ENCODE measurements at regions not wholly inside any gene's neighbourhood (a gene's known extent, or its start where the extent isn't known, plus 50 kb on each side); places are given as distances from the start of the nearest gene placed in this dataset.

GRCh38 chr11:134716582-134716981 is 304.5 kb upstream of the B3GAT1 start:
- no peak for FAIRE-seq
- no peak for DNase-seq (ENCODE audit: insufficient read length, low spot score)

GRCh38 chr11:134714021-134714656 is 302.1 kb upstream of the B3GAT1 start:
- FAIRE-seq (no peak), DNase-seq (ENCODE audit: insufficient read length, low spot score) (no peak)

- FAIRE-seq = no peak
- no peak for DNase-seq (ENCODE audit: insufficient read length, low spot score)
Measured at GRCh38 chr11:134712228-134713145, 300.4 kb upstream of the B3GAT1 start.

- FAIRE-seq (no peak), DNase-seq (ENCODE audit: insufficient read length, low spot score) (no peak)
Measured at GRCh38 chr11:134711588-134711987, 299.5 kb upstream of the B3GAT1 start.

GRCh38 chr11:134710861-134711407 is 298.9 kb upstream of the B3GAT1 start:
- FAIRE-seq (no peak), DNase-seq (ENCODE audit: insufficient read length, low spot score) (no peak)

GRCh38 chr11:134705858-134706257 is 293.8 kb upstream of the B3GAT1 start:
- FAIRE-seq = no peak
- no peak for DNase-seq (ENCODE audit: insufficient read length, low spot score)

- no peak for DNase-seq (ENCODE audit: insufficient read length, low spot score)
- FAIRE-seq = no peak
Measured at GRCh38 chr11:134702827-134703226, 290.8 kb upstream of the B3GAT1 start.

GRCh38 chr11:134701564-134702165 is 289.6 kb upstream of the B3GAT1 start:
- no peak for DNase-seq (ENCODE audit: insufficient read length, low spot score)
- FAIRE-seq = no peak

- DNase-seq (ENCODE audit: insufficient read length, low spot score) (no peak), FAIRE-seq (no peak)
Measured at GRCh38 chr11:134700101-134700640, 288.1 kb upstream of the B3GAT1 start.

- DNase-seq (ENCODE audit: insufficient read length, low spot score) = no peak
Measured at GRCh38 chr11:134696455-134696854, 284.4 kb upstream of the B3GAT1 start.

GRCh38 chr11:134691985-134692384 is 279.9 kb upstream of the B3GAT1 start:
- FAIRE-seq (no peak), DNase-seq (ENCODE audit: insufficient read length, low spot score) (no peak)

More at GRCh38 chr11:134696455-134696854, 284.4 kb upstream of the B3GAT1 start:
- FAIRE-seq = no peak

GRCh38 chr11:134691295-134691873 is 279.3 kb upstream of the B3GAT1 start:
- DNase-seq (ENCODE audit: insufficient read length, low spot score) (no peak), FAIRE-seq (no peak)

- no peak for FAIRE-seq
Measured at GRCh38 chr11:134689886-134690285, 277.8 kb upstream of the B3GAT1 start.

GRCh38 chr11:134687548-134687947 is 275.5 kb upstream of the B3GAT1 start:
- no peak for DNase-seq (ENCODE audit: insufficient read length, low spot score)
- no peak for FAIRE-seq

More at GRCh38 chr11:134689886-134690285, 277.8 kb upstream of the B3GAT1 start:
- no peak for DNase-seq (ENCODE audit: insufficient read length, low spot score)

- no peak for FAIRE-seq
- no peak for DNase-seq (ENCODE audit: insufficient read length, low spot score)
Measured at GRCh38 chr11:134686460-134687061, 274.5 kb upstream of the B3GAT1 start.

GRCh38 chr11:134685793-134686380 is 273.8 kb upstream of the B3GAT1 start:
- DNase-seq (ENCODE audit: insufficient read length, low spot score) (no peak), FAIRE-seq (no peak)

- DNase-seq (ENCODE audit: insufficient read length, low spot score) = no peak
- no peak for FAIRE-seq
Measured at GRCh38 chr11:134684576-134684975, 272.5 kb upstream of the B3GAT1 start.

GRCh38 chr11:134683860-134684259 is 271.8 kb upstream of the B3GAT1 start:
- DNase-seq (ENCODE audit: insufficient read length, low spot score) (no peak), FAIRE-seq (no peak)

GRCh38 chr11:134682577-134682976 is 270.5 kb upstream of the B3GAT1 start:
- no peak for DNase-seq (ENCODE audit: insufficient read length, low spot score)
- no peak for FAIRE-seq

- DNase-seq (ENCODE audit: insufficient read length, low spot score) (no peak), FAIRE-seq (no peak)
Measured at GRCh38 chr11:134679592-134679991, 267.6 kb upstream of the B3GAT1 start.

Data from GM19239 (cell line).